GF-D8 (cell line): ENCODE measurements at regions not wholly inside any gene's neighbourhood (a gene's known extent, or its start where the extent isn't known, plus 50 kb on each side); places are given as distances from the start of the nearest gene placed in this dataset.

Experiments used
- DNase-seq: peaks from one replicate; lab custom pipeline; 2025; lab: John Stamatoyannopoulos, UW

GRCh38 chr14:100659345-100660001, 67.2 kb upstream of the DLK1 start:
- DNase-seq, result no peak

- no peak for DNase-seq
Measured at GRCh38 chr14:100660498-100660881, 66.2 kb upstream of the DLK1 start.

- no peak for DNase-seq
Measured at GRCh38 chr14:100660882-100661635, 65.6 kb upstream of the DLK1 start.

GRCh38 chr14:100662879-100663760, 63.6 kb upstream of the DLK1 start:
- peak; percentile 33 for DNase-seq

- DNase-seq, result no peak
Measured at GRCh38 chr14:100663761-100664052, 63.0 kb upstream of the DLK1 start.

- DNase-seq, result no peak
Measured at GRCh38 chr14:100664231-100664630, 62.5 kb upstream of the DLK1 start.

- DNase-seq, result no peak
Measured at GRCh38 chr14:100664841-100665510, 61.7 kb upstream of the DLK1 start.

- DNase-seq, result no peak
Measured at GRCh38 chr14:100665511-100666032, 61.1 kb upstream of the DLK1 start.

GRCh38 chr14:100666403-100666802, 60.3 kb upstream of the DLK1 start:
- DNase-seq, result no peak

GRCh38 chr14:100666851-100667250, 59.8 kb upstream of the DLK1 start:
- DNase-seq, result no peak

GRCh38 chr14:100667656-100668055, 59.0 kb upstream of the DLK1 start:
- DNase-seq, result no peak

- DNase-seq, result no peak
Measured at GRCh38 chr14:100668352-100668751, 58.3 kb upstream of the DLK1 start.

- no peak for DNase-seq
Measured at GRCh38 chr14:100669011-100669412, 57.7 kb upstream of the DLK1 start.

GRCh38 chr14:100669468-100669867, 57.2 kb upstream of the DLK1 start:
- no peak for DNase-seq

- DNase-seq, result no peak
Measured at GRCh38 chr14:100670017-100670752, 56.5 kb upstream of the DLK1 start.

GRCh38 chr14:100670753-100671049, 56.0 kb upstream of the DLK1 start:
- DNase-seq, result no peak

GRCh38 chr14:100671386-100671901, 55.2 kb upstream of the DLK1 start:
- DNase-seq, result no peak

GRCh38 chr14:100671906-100672305, 54.8 kb upstream of the DLK1 start:
- no peak for DNase-seq

GRCh38 chr14:100673085-100673806, 53.4 kb upstream of the DLK1 start:
- no peak for DNase-seq

- no peak for DNase-seq
Measured at GRCh38 chr14:100673807-100674154, 52.9 kb upstream of the DLK1 start.

- no peak for DNase-seq
Measured at GRCh38 chr14:100674428-100674827, 52.3 kb upstream of the DLK1 start.
